ENCODE measurements at regions not wholly inside any gene's neighbourhood (a gene's known extent, or its start where the extent isn't known, plus 50 kb on each side); places are given as distances from the start of the nearest gene placed in this dataset.

DNA sequence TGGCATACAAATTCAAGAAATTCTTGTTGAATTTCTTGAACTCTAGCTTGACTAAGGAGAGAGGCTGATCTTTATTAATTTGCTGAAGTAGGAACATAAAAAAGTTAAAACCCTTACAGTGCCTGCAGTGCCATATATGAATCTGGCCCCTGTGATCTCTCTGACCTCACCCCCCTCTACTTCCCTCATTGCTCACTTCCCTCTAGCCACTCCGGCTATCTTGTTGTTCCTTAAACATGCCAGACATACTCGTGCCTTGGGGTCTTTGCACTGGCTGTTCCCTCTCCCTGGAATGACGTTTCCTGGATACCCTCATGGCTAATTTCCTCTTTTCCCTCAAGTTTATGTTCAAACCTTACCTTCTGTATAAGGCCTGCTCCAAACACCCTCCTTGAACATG is 246.3 kb upstream of the SIX2 start:
- H3K27ac ChIP-seq (ENCODE audit: extremely low read depth, low read depth, low read length): no peak overlapping the region
- no peak overlapping the region for H3K4me3 ChIP-seq (ENCODE audit: low read depth, low read length)
- TF ChIP-seq ZNF26 (tag by site-specific recombination; IDR thresholded peaks at IDR 0.05) (no peak), ZNF184 (tag by site-specific recombination; IDR thresholded peaks at IDR 0.05) (no peak), KLF17 (tag by site-specific recombination; IDR thresholded peaks at IDR 0.05) (no peak), ZNF223 (tag by site-specific recombination; IDR thresholded peaks at IDR 0.05) (no peak), ZNF645 (tag by site-specific recombination; IDR thresholded peaks at IDR 0.05) (no peak), ZNF266 (tag by site-specific recombination; IDR thresholded peaks at IDR 0.05; ENCODE audit: low read depth) (no peak), ZNF555 (tag by site-specific recombination; conservative IDR thresholded peaks at IDR 0.05) (no peak), OVOL3 (tag by site-specific recombination; IDR thresholded peaks at IDR 0.05) (no peak), FEZF1 (tag by site-specific recombination; IDR thresholded peaks at IDR 0.05) (no peak), GLI4 (tag by site-specific recombination; IDR thresholded peaks at IDR 0.05) (no peak), ZNF37A (tag by site-specific recombination; IDR thresholded peaks at IDR 0.05) (no peak), YY2 (tag by site-specific recombination; IDR thresholded peaks at IDR 0.05) (no peak), ZBTB7A (tag by site-specific recombination; IDR thresholded peaks at IDR 0.05; ENCODE audit: low read depth) (no peak), ZSCAN4 (tag by site-specific recombination; IDR thresholded peaks at IDR 0.05) (no peak), ZNF660 (tag by site-specific recombination; IDR thresholded peaks at IDR 0.05) (no peak), ZNF274 (IDR thresholded peaks at IDR 0.05; ENCODE audit: low read length) (no peak), ZNF274 (tag by site-specific recombination; IDR thresholded peaks at IDR 0.05; ENCODE audit: borderline replicate concordance) (no peak), GLI2 (tag by site-specific recombination; IDR thresholded peaks at IDR 0.05; ENCODE audit: borderline replicate concordance, low read depth) (no peak)
- TF ChIP-seq, protein P1, sequence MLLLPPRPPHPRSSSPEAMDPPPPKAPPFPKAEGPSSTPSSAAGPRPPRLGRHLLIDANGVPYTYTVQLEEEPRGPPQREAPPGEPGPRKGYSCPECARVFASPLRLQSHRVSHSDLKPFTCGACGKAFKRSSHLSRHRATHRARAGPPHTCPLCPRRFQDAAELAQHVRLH (tag by site-specific recombination; IDR thresholded peaks at IDR 0.05): no peak
- TF ChIP-seq, protein P2, sequence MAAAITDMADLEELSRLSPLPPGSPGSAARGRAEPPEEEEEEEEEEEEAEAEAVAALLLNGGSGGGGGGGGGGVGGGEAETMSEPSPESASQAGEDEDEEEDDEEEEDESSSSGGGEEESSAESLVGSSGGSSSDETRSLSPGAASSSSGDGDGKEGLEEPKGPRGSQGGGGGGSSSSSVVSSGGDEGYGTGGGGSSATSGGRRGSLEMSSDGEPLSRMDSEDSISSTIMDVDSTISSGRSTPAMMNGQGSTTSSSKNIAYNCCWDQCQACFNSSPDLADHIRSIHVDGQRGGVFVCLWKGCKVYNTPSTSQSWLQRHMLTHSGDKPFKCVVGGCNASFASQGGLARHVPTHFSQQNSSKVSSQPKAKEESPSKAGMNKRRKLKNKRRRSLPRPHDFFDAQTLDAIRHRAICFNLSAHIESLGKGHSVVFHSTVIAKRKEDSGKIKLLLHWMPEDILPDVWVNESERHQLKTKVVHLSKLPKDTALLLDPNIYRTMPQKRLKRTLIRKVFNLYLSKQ (tag by site-specific recombination; IDR thresholded peaks at IDR 0.05; ENCODE audit: borderline replicate concordance): no peak
- no peaks in the 10 kb centered on the region for H3K36me3 ChIP-seq (ENCODE audit: control insufficient read depth in 2 of 2, insufficient read depth in 1 of 2, low read length in 2 of 2)
- POLR2A ChIA-PET: no interaction called here
- CTCF ChIA-PET: no interaction called here
- H3K9me3 ChIP-seq (ENCODE audit: control insufficient read depth, insufficient read depth, low read depth, low read length): no peaks in the 10 kb centered on the region
- peaks cover 28% of the 10 kb centered on the region for H3K4me1 ChIP-seq (ENCODE audit: control insufficient read depth, insufficient read depth, low read length)

DNA sequence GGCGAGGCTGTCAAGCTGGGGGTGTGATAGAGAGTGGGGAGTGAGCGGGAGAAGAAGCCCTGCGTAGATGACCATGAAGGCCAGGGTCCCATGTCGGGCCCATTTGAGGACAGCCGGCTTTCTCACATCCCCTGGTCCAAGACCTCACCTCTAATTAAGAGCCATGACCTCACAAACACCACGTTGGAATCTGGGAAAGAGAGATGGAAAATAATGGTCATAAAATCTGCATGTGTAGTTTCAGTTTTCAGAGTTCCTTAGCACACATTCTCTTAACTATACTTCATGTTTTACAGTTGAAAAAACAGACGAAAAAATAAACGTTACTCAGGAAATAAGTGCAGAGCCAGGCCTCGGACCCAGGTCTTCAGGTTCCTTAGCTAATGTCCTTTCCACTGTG is 244.8 kb upstream of the SIX2 start:
- TF ChIP-seq GLIS1 (tag by site-specific recombination; IDR thresholded peaks at IDR 0.05) (no peak), ZNF133 (tag by site-specific recombination; IDR thresholded peaks at IDR 0.05) (no peak), ZNF571 (tag by site-specific recombination; IDR thresholded peaks at IDR 0.05) (no peak), ZFP37 (tag by site-specific recombination; IDR thresholded peaks at IDR 0.05) (no peak), ZNF24 (tag by site-specific recombination; IDR thresholded peaks at IDR 0.05) (no peak), ZNF544 (tag by site-specific recombination; IDR thresholded peaks at IDR 0.05) (no peak), WT1 (tag by site-specific recombination; IDR thresholded peaks at IDR 0.05) (no peak), ZNF707 (tag by site-specific recombination; IDR thresholded peaks at IDR 0.05) (no peak), HOXC10 (CRISPR knock-in tag; IDR thresholded peaks at IDR 0.05) (no peak), FEZF1 (tag by site-specific recombination; IDR thresholded peaks at IDR 0.05) (no peak), ZNF843 (tag by site-specific recombination; IDR thresholded peaks at IDR 0.05) (no peak), ZSCAN16 (tag by site-specific recombination; IDR thresholded peaks at IDR 0.05) (no peak), SETDB1 (IDR thresholded peaks at IDR 0.05; ENCODE audit: insufficient read length, low read length) (no peak), ZNF776 (tag by site-specific recombination; IDR thresholded peaks at IDR 0.05; ENCODE audit: borderline replicate concordance) (no peak)
- H3K9me3 ChIP-seq (ENCODE audit: control insufficient read depth, insufficient read depth, low read depth, low read length): no peaks in the 10 kb centered on the region
- H3K36me3 ChIP-seq (ENCODE audit: control insufficient read depth in 2 of 2, insufficient read depth in 1 of 2, low read length in 2 of 2): no peaks in the 10 kb centered on the region
- ChIA-PET POLR2A (no interaction called here), CTCF (no interaction called here)
- H3K4me1 ChIP-seq (ENCODE audit: control insufficient read depth, insufficient read depth, low read length): peaks cover 17% of the 10 kb centered on the region
- H3K27ac ChIP-seq (ENCODE audit: extremely low read depth, low read depth, low read length): no peak overlapping the region
- H3K4me3 ChIP-seq (ENCODE audit: low read depth, low read length): no peak overlapping the region
